Amniotic epithelial cell (primary cell): ENCODE measurements at regions not wholly inside any gene's neighbourhood (a gene's known extent, or its start where the extent isn't known, plus 50 kb on each side); places are given as distances from the start of the nearest gene placed in this dataset.
A peak's percentile ranks its signal among the peaks of the same experiment; 100 is the strongest.
"Not testable (repeated sequence)": the region's sequence is repeated elsewhere in the genome, so short reads cannot be mapped to it uniquely, and the experiment has no call there.

Experiments used
- DNase-seq: peaks from one replicate; pipeline ENCODE4 v3.0.0-alpha.2; 2010; ENCODE audit warnings: low read depth

- DNase-seq = no peak
Observed at GRCh38 chr6:99668036-99668705, 61.5 kb downstream of the PRDM13 start.

DNA sequence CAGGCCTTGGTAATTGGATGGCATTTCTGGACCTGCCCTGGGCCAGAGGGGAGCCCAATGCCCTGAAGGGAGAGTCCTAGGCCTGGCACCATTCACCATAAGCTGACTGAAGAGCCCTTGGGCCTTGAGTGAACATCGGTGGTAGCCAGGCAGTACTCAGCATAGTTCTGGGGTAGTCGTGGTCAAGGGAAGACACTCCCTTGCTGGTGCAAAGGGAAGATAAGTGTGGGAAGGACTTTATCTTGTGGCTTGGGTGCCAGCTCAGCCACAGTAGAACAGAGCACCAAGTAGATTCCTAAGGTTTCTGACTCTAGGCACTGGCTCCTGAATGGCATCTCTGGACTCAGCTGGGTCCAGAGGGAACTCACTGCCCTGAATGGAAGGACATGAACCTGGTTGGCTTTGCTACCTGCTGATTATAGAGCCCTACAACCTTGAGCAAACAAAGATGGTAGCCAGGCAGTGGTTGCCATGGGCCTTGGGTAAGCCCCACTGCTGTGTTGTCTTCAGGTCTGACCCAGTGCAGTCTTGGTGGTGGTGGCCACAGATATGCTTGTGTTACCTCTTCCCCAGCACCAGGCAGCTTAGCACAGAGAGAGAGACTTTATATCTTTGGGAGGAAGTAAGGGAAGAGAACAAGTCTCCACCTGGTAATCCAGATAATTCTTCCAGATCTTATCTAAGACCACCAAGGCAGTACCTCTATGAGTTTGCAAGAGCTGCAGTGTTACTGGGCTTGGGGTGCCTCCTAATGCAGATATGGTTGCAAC lies 83.5 kb downstream of the PRDM13 start:
- no peak for DNase-seq

GRCh38 chr6:99702287-99702686 lies 95.7 kb downstream of the PRDM13 start:
- not testable (repeated sequence) for DNase-seq

DNA sequence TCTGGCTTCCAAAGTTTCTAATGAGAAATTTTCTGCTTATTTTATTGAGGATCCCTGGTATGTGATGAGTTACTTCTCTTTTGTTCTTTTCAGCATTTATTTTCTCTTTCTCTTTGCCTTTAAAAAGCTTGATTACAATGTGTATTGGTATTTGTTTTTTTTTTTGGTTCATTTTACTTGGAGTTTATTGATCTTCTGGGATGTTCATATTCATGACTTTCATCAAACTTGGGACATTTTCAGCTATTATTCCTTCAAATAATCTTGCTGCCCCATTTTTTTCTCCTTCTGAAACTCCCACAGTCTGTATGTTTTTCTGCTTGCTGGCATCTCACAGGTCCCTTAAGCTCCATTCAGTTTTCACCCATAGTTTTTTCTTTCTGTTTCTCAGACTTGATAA lies 102.4 kb downstream of the PRDM13 start:
- no peak for DNase-seq

DNA sequence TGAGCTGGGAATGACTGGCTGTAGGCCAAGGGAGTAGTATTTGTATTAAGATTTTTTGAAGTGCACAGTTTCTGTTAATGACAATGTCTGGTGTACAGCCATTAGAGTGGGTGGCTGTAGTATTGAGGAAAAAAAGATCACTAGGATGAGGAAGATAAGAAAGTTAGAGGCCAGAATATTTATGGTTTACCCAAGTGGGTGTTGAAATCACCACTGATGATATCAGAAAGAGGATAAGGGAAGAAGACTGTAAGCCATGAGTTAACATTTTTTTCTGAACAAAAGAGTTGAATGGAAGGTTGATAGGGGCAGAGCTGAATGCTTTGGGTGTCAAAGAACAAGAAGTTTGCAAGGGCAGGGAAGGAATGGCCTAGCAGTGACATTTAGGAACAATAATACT lies 104.7 kb downstream of the PRDM13 start:
- no peak for DNase-seq

- no peak for DNase-seq
Observed at GRCh38 chr6:99711925-99712324, 105.3 kb downstream of the PRDM13 start.

GRCh38 chr6:99712519-99712918 lies 105.9 kb downstream of the PRDM13 start:
- DNase-seq = no peak

GRCh38 chr6:99722043-99722442 lies 115.4 kb downstream of the PRDM13 start:
- not testable (repeated sequence) for DNase-seq

- not testable (repeated sequence) for DNase-seq
Observed at GRCh38 chr6:99730237-99730636, 123.6 kb downstream of the PRDM13 start.

- DNase-seq = no peak
Observed at GRCh38 chr6:99736302-99736701, 129.7 kb downstream of the PRDM13 start.

GRCh38 chr6:99739526-99739925 lies 132.9 kb downstream of the PRDM13 start:
- DNase-seq = no peak

- DNase-seq = no peak
Observed at GRCh38 chr6:99741092-99741491, 134.5 kb downstream of the PRDM13 start.

DNA sequence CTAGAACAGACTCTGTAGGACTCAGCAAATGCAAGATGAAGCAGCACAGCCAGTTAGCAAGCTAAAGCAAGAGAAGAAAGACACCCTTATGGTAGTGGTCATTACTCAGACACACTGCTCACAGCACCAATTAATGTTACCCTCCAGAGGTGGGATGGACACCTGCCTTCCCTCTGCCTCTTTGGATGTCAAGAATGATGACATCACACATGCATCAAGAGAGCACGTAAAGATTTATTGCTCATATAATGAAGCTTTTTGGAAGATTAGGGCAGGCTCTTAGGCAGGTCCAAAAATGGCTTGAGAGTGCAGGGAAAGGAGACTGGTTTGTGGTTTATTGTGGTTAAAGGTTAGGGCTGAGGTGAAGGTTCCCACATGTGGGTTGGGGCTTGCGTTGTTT lies 137.0 kb downstream of the PRDM13 start:
- DNase-seq = no peak

GRCh38 chr6:99745651-99746050 lies 139.0 kb downstream of the PRDM13 start:
- peak; percentile 18 for DNase-seq

- peak; percentile 81 for DNase-seq
Observed at GRCh38 chr6:99746261-99746895, 139.7 kb downstream of the PRDM13 start.

DNA sequence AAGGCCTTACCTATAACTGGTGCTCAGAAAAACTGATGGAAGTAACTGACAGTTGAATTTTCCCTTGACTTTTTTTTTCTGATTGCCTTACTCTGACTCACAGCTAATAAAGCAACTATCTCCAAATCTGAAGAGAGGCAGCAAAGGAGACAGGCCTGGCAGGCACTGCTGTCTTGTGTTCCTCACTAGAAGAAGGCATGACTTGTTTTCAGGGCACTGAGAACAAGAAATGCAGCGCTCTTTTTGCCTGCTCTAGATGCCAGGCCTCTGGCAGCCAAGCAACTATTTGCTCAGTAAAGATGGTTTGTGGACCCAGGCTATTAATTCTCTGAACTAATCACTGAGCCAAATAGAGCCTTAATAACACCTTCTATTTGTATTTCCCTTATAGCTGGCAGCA lies 155.1 kb downstream of the PRDM13 start:
- DNase-seq = no peak

DNA sequence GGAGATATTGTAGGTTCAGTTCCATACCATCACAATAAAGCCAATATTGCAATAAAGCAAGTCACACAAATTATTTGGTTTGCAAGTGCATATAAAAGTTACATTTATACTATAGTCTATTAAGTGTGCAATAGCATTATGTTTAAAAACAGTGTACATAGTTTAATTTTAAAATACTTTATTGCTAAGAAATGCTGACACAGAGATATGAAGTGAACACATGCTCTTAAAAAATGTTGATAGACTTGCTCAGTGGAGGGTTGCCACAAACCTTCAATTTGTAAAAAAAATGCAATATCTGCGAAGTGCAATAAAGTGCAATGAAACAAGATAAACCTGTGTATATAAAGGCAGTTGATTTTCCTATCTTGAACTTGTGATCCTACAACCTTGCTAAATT lies 161.5 kb downstream of the PRDM13 start:
- DNase-seq = no peak

DNA sequence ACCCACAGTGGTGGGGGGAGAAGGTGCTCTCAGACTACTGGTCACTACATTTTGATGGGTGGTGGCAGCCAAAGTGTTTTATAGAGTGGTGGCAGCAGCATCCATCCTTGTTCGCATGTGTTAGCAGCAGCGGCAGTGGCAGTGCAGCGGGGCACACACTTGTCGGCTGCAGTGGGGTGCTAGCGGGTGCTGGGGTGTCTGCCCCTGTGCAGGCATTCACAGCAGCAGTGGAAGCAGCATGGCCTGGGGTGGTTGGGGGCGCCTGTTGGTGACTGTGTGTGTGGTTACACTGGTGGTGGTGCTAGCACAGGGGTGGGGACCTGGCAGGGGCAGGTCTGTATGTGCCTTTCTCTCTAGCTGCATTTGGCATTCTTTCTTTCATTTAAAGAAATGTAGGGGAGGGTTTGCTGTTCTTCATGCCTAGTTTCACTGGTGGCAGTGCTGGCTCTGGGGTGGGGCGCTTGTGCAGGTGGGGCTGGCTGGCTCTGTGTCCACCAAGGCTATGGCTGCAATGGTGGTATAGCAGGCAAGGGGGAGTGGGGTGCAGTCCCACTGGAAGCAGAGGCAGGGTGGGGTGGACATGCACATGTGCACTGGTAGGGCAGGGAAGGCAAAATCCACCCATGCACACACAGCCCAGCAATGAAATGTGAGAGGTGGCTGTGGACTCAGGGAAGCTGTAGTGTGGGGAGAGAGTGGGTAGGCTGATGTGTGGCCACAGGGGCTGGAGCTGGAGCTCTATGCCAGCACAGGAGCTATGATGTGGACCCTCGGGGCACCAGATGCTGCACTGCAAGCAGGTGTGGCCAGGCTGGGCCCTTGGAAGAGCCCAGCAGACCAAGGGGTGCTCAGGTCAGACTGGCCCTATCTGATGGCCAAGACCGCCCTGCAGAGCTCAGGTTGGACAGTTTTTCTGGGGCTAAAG lies 173.3 kb downstream of the PRDM13 start:
- no peak for DNase-seq

DNA sequence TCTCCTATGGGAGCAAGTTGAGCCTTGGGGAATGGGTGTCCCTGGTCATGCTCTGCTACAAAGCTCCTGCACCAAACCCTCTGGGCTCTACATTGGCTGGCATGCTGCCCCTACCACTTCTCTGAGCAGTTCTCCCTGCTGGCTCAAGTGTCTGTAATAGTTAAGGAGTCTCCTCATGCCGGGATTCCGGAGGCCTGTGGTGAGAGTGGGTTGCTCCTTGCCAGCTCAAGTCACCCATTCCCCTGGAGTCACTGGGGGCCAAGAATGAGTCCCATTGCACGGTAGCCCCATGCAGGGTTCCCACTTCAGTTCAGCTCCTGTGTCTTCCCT lies 173.9 kb downstream of the PRDM13 start:
- DNase-seq = no peak

DNA sequence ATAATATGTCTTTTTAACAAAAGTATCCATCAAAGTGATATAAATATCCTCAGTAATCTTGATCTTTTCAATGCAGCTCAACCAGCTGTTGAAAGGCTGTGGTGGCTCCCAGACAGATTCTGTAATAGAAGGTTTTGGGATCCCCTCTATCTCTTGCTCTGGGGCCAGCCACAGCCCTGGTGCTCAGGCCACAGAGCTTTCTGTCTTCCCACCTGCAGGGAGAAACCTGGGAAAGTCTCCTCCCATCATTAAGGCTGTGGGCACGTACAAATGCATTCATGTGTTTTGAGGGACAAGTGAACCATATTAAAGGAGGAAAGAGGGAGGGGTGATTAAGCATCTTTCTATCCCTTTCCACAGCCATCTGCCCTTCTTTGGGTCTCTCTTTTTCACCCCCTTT lies 183.1 kb downstream of the PRDM13 start:
- DNase-seq = no peak

GRCh38 chr6:99790679-99791078 lies 184.0 kb downstream of the PRDM13 start:
- DNase-seq = no peak

DNA sequence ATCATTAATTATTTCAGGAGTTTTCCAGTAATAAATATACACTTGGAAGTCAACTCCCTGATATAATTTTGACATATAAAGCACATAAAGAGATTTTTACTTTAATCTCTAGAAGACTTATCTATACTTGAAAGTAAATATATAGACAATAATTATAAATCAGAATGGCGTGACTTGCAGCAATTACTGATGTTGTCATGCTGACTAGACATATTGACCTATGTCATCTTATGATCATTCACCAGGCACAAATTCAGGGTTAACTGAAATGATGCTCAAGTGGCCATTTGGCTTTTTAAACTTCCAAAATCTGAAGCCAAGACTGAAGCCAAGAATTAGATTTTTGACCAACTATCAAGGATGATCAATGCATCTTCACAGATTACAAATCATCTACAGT lies 192.2 kb downstream of the MCHR2 start:
- no peak for DNase-seq
